HG02870 (cell line): ENCODE measurements at regions not wholly inside any gene's neighbourhood (a gene's known extent, or its start where the extent isn't known, plus 50 kb on each side); places are given as distances from the start of the nearest gene placed in this dataset.
A peak's percentile ranks its signal among the peaks of the same experiment; 100 is the strongest.
"Not testable (repeated sequence)": the region's sequence is repeated elsewhere in the genome, so short reads cannot be mapped to it uniquely, and the experiment has no call there.

ENCODE experiments used
- ATAC-seq: cut with Tn5 transposase; IDR thresholded peaks from one replicate; pipeline ENCODE4 v1.9.1; 2021; ENCODE audit warnings: mild to moderate bottlenecking, moderate library complexity; ENCODE audit not compliant: unreplicated experiment

- ATAC-seq: peak; percentile 77
These were observed 60.6 kb upstream of the AKR1C1 start for GRCh38 chr10:4902571-4903011.

GRCh38 chr10:4903126-4903525, 60.1 kb upstream of the AKR1C1 start:
- ATAC-seq: not testable (repeated sequence)

- not testable (repeated sequence) for ATAC-seq
These were observed 59.5 kb upstream of the AKR1C1 start for GRCh38 chr10:4903675-4904074.

GRCh38 chr10:4909118-4909517, 54.1 kb upstream of the AKR1C1 start:
- ATAC-seq: no peak
